OCI-LY7 (cell line): ENCODE measurements at regions not wholly inside any gene's neighbourhood (a gene's known extent, or its start where the extent isn't known, plus 50 kb on each side); places are given as distances from the start of the nearest gene placed in this dataset.

Experiments used
- BruUV-seq: library from RNA; stranded (reverse); fragments of 400-500 nt; replicated peaks from 2 replicates; lab custom pipeline; 2021; lab: Mats Ljungman, UMichigan
- CTCF ChIA-PET: fragments of 300-600 bp; sonication (Branson Sonifier 250); formaldehyde crosslinking; loops from one replicate; lab custom pipeline; 2022; ENCODE audit warnings: antibody characterized with exemption; ENCODE audit not compliant: unreplicated experiment; lab: Charles Lee
- POLR2A ChIA-PET: fragments of 300-600 bp; sonication (Branson Sonifier 250); formaldehyde crosslinking; loops from one replicate; lab custom pipeline; 2022; ENCODE audit warnings: antibody characterized with exemption; lab: Charles Lee
- DNase-seq: peaks from one replicate; pipeline ENCODE4 v3.0.0-alpha.2; 2015; ENCODE audit warnings: low spot score
- H2AFZ ChIP-seq: fragments of 200-600 bp; sonication (generic), shearing (Covaris generic); 2 replicates; pipeline ENCODE4 v1.6.1; 2014; ENCODE audit warnings: mild to moderate bottlenecking, antibody characterized with exemption, low read length, moderate library complexity
- H3K27ac ChIP-seq: fragments of 200-600 bp; sonication (generic); 2 replicates; pipeline ENCODE4 v1.5.1; 2014; ENCODE audit warnings: mixed run types, low read depth, mild to moderate bottlenecking, moderate library complexity, low read length, inconsistent platforms; ENCODE audit not compliant: poor library complexity, severe bottlenecking
- H3K36me3 ChIP-seq: fragments of 200-600 bp; sonication (generic); 2 replicates; pipeline ENCODE4 v1.6.1; 2014; ENCODE audit warnings: mild to moderate bottlenecking, antibody characterized with exemption, low read length, moderate library complexity, mixed read lengths; ENCODE audit not compliant: insufficient read depth
- H3K4me1 ChIP-seq: fragments of 200-600 bp; sonication (generic); 2 replicates; pipeline ENCODE4 v1.5.1; 2014; ENCODE audit warnings: mild to moderate bottlenecking, low read length; ENCODE audit not compliant: insufficient read depth, poor library complexity, severe bottlenecking
- H3K4me2 ChIP-seq: fragments of 200-600 bp; sonication (generic); 2 replicates; pipeline ENCODE4 v1.6.1; 2014; ENCODE audit warnings: mild to moderate bottlenecking, low read length
- H3K4me3 ChIP-seq: fragments of 200-600 bp; sonication (generic); 2 replicates; pipeline ENCODE4 v1.5.1; 2014; ENCODE audit warnings: mild to moderate bottlenecking, low read depth, low read length; ENCODE audit not compliant: poor library complexity, severe bottlenecking
- H3K79me2 ChIP-seq: fragments of 200-600 bp; sonication (generic); 2 replicates; pipeline ENCODE4 v1.6.1; 2016; ENCODE audit warnings: low read depth, mild to moderate bottlenecking, low read length, moderate library complexity, mixed read lengths; ENCODE audit not compliant: insufficient read depth
- H3K9me2 ChIP-seq: fragments of 200-600 bp; sonication (generic); 2 replicates; pipeline ENCODE4 v1.6.1; 2016; ENCODE audit warnings: mild to moderate bottlenecking, low read length, mixed read lengths; ENCODE audit not compliant: insufficient read depth
- H3K9me3 ChIP-seq: fragments of 200-600 bp; sonication (generic); 2 replicates; pipeline ENCODE4 v1.6.1; 2014; ENCODE audit warnings: mild to moderate bottlenecking, mixed run types, low read length, mixed read lengths
- H4K20me1 ChIP-seq: fragments of 200-600 bp; sonication (generic); 2 replicates; pipeline ENCODE4 v1.6.1; 2014; ENCODE audit warnings: mild to moderate bottlenecking, antibody characterized with exemption, low read length, moderate library complexity, mixed read lengths; ENCODE audit not compliant: insufficient read depth
- EZH2phosphoT487 ChIP-seq: fragments of 200-600 bp; sonication (generic); IDR thresholded peaks from 2 replicates; pipeline ENCODE4 v1.6.1; 2018; ENCODE audit warnings: low read depth, borderline replicate concordance, mild to moderate bottlenecking, mixed run types, antibody characterized with exemption, low read length, moderate library complexity, mixed read lengths
- intact Hi-C: fragments of 100-400 bp; cut with micrococcal nuclease; formaldehyde crosslinking; loops from one replicate; pipeline ENCODE4 v1.10.0; 2022; ENCODE audit not compliant: unreplicated experiment
- TF ChIP-seq, protein P1 (sequence below): fragments of 200-600 bp; sonication (generic); conservative IDR thresholded peaks from 2 replicates; pipeline ENCODE4 v1.5.1; 2014; ENCODE audit warnings: mild to moderate bottlenecking, antibody characterized with exemption, low read length, moderate library complexity, mixed read lengths

DNA sequence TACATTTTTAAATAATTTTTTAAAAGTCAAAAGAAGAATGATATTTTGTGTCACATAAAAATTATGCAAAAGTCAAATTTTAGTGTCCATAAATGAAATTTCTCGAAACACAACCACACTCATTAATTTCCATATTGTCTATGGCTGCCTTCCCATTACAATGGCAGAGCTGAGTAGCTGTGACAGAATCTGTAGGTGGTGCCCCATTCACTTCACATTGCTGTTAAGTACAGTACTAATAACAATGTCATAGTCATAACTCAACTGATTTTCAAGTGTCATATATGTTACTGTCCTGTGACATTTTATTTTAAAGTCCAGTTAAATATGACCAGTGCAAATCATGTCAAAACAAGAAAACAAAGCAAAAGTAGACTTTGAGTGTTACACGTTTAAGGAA lies 114.3 kb downstream of the SPRY2 start:
- CTCF ChIA-PET = no interaction called here
- BruUV-seq = no TSS peak
- H3K4me1 ChIP-seq = no peaks in the 10 kb centered on the region
- H3K27ac ChIP-seq = no peak overlapping the region
- no peaks in the 10 kb centered on the region for H3K79me2 ChIP-seq
- TF ChIP-seq, protein P1, sequence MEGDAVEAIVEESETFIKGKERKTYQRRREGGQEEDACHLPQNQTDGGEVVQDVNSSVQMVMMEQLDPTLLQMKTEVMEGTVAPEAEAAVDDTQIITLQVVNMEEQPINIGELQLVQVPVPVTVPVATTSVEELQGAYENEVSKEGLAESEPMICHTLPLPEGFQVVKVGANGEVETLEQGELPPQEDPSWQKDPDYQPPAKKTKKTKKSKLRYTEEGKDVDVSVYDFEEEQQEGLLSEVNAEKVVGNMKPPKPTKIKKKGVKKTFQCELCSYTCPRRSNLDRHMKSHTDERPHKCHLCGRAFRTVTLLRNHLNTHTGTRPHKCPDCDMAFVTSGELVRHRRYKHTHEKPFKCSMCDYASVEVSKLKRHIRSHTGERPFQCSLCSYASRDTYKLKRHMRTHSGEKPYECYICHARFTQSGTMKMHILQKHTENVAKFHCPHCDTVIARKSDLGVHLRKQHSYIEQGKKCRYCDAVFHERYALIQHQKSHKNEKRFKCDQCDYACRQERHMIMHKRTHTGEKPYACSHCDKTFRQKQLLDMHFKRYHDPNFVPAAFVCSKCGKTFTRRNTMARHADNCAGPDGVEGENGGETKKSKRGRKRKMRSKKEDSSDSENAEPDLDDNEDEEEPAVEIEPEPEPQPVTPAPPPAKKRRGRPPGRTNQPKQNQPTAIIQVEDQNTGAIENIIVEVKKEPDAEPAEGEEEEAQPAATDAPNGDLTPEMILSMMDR = no peak
- no peak for TF ChIP-seq EZH2phosphoT487
- no peak overlapping the region for H2AFZ ChIP-seq
- no peak overlapping the region for H3K4me3 ChIP-seq
- no peaks in the 10 kb centered on the region for H3K9me2 ChIP-seq
- no peak overlapping the region for H3K4me2 ChIP-seq
- H4K20me1 ChIP-seq = no peaks in the 10 kb centered on the region
- intact Hi-C loops = no loop called here
- POLR2A ChIA-PET = no interaction called here
- H3K36me3 ChIP-seq = no peaks in the 10 kb centered on the region
- no peak for DNase-seq
- no peaks in the 10 kb centered on the region for H3K9me3 ChIP-seq

DNA sequence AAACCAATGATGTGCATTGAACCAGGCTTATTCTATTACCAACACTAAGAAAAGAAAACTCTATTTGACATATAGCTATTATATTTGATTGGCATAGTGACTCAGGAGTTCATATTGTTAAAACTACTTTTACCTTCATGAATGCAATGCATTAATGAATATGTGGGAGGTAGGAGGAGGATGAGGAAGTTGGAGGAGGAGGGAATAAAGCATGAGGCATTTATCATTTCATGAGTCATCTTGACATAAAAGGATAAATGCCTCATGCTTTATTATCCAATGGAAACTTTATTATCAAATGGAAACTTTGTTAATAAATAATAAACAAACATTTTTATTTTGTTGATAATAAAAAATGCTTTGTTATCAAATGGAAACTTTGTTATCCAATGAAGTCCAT lies 116.5 kb downstream of the SPRY2 start:
- POLR2A ChIA-PET = no interaction called here
- no peak overlapping the region for H3K4me3 ChIP-seq
- no peaks in the 10 kb centered on the region for H3K9me3 ChIP-seq
- H2AFZ ChIP-seq = no peak overlapping the region
- H3K27ac ChIP-seq = no peak overlapping the region
- DNase-seq = no peak
- no peaks in the 10 kb centered on the region for H3K79me2 ChIP-seq
- no TSS peak for BruUV-seq
- H3K4me2 ChIP-seq = no peak overlapping the region
- intact Hi-C loops = no loop called here
- no peak for TF ChIP-seq EZH2phosphoT487
- TF ChIP-seq, protein P1 = no peak
- CTCF ChIA-PET = no interaction called here
- no peaks in the 10 kb centered on the region for H3K9me2 ChIP-seq
- no peaks in the 10 kb centered on the region for H4K20me1 ChIP-seq
- no peaks in the 10 kb centered on the region for H3K36me3 ChIP-seq
- no peaks in the 10 kb centered on the region for H3K4me1 ChIP-seq

DNA sequence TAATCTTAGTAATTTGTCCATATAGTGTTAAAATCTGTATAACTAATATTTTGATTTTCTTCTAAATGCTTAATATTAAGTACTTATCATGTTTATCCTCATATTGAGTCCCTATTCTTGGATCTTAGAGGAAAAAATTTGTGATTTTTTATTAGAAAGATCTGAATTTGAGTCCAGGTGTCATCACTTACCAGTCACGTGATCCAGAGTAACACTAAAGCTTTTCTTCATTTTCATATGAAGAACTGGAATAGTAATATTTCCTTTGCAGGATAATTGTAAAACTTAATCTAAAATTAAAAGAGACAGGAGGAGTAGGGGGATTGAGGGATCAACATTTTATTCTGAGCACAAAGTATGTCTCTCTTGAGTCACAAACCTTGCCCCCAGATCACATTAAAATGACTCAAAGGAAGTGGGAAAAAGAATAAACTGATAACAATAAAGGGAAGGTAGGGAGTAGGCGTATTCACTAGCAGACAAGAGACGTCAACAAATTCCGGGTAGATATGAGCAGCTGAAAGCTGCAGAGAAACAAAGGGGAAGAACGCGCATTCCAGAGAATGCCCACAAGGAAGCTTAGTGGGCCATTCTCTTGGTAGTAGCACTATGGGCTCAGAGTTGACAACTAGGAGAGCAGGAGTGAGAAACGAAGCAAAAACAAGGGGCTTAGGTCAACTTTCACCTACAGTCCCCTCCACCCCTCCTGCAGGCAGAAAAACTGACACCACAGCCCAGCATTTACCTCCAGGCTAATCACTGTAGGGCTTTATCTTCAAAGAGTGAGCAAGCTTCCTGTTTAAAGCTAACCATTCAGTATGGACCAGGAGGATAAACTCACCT lies 123.1 kb downstream of the SPRY2 start:
- CTCF ChIA-PET = no interaction called here
- Histone ChIP-seq H3K79me2 (no peaks in the 10 kb centered on the region), H3K9me3 (no peaks in the 10 kb centered on the region)

More for the DNA sequence above, 123.1 kb downstream of the SPRY2 start:
- H3K4me1 ChIP-seq = no peaks in the 10 kb centered on the region
- H4K20me1 ChIP-seq = no peaks in the 10 kb centered on the region
- H3K4me2 ChIP-seq = no peak overlapping the region
- H2AFZ ChIP-seq = no peak overlapping the region
- H3K36me3 ChIP-seq = no peaks in the 10 kb centered on the region
- BruUV-seq = no TSS peak
- no peak for TF ChIP-seq EZH2phosphoT487
- TF ChIP-seq, protein P1 = no peak
- intact Hi-C loops = no loop called here
- no peak for DNase-seq
- H3K27ac ChIP-seq = no peak overlapping the region
- H3K4me3 ChIP-seq = no peak overlapping the region
- no peaks in the 10 kb centered on the region for H3K9me2 ChIP-seq
- POLR2A ChIA-PET = no interaction called here
